Neural cell (in vitro differentiated cells): ENCODE measurements at regions not wholly inside any gene's neighbourhood (a gene's known extent, or its start where the extent isn't known, plus 50 kb on each side); places are given as distances from the start of the nearest gene placed in this dataset.

Source experiments
- H2AFZ ChIP-seq: fragments of 200-600, 300-800 bp; sonication (generic), shearing (Covaris generic); 2 replicates; pipeline ENCODE4 v1.6.0; 2014; ENCODE audit warnings: low read depth, mild to moderate bottlenecking, antibody characterized with exemption, low read length, moderate library complexity
- H3F3A ChIP-seq: fragments of 200-600 bp; shearing (Covaris generic); 2 replicates; pipeline ENCODE4 v1.6.1; 2016; ENCODE audit warnings: mild to moderate bottlenecking, moderate library complexity, mixed read lengths, antibody characterized with exemption, low read length; ENCODE audit not compliant: insufficient read depth, poor library complexity, severe bottlenecking
- H3K27ac ChIP-seq: fragments of 200-600, 300-800 bp; sonication (generic), shearing (Covaris generic); 2 replicates; pipeline ENCODE4 v1.5.1; 2014; ENCODE audit warnings: mild to moderate bottlenecking, low read length, moderate library complexity
- H3K27me3 ChIP-seq: fragments of 300-800, 200-600 bp; sonication (generic), shearing (Covaris generic); 2 replicates; pipeline ENCODE4 v1.6.0; 2014; ENCODE audit warnings: mild to moderate bottlenecking, low read depth, low read length, moderate library complexity; ENCODE audit not compliant: insufficient read depth
- H3K36me3 ChIP-seq: fragments of 300-800, 200-600 bp; sonication (generic), shearing (Covaris generic); 2 replicates; pipeline ENCODE4 v1.5.1; 2014; ENCODE audit warnings: mild to moderate bottlenecking, antibody characterized with exemption, low read length, moderate library complexity; ENCODE audit not compliant: insufficient read depth
- H3K4me2 ChIP-seq: fragments of 300-800, 200-600 bp; sonication (generic), shearing (Covaris generic); 2 replicates; pipeline ENCODE4 v1.6.0; 2014; ENCODE audit warnings: mild to moderate bottlenecking, low read length
- H3K4me3 ChIP-seq: fragments of 300-800, 200-600 bp; sonication (generic), shearing (Covaris generic); 2 replicates; pipeline ENCODE4 v1.5.1; 2014; ENCODE audit warnings: mild to moderate bottlenecking, low read length, moderate library complexity
- H3K79me2 ChIP-seq: fragments of 200-600 bp; shearing (Covaris generic); replicated peaks from 2 replicates; pipeline ENCODE4 v1.6.0; 2014; ENCODE audit warnings: mild to moderate bottlenecking, low read length, moderate library complexity; ENCODE audit not compliant: insufficient read depth
- H3K9ac ChIP-seq: fragments of 300-800, 200-600 bp; sonication (generic), shearing (Covaris generic); 2 replicates; pipeline ENCODE4 v1.6.1; 2016; ENCODE audit warnings: mild to moderate bottlenecking, low read length, mixed read lengths
- H3K9me2 ChIP-seq: fragments of 200-600 bp; shearing (Covaris generic); 2 replicates; pipeline ENCODE4 v1.6.1; 2016; ENCODE audit warnings: mild to moderate bottlenecking, low read length, mixed read lengths; ENCODE audit not compliant: insufficient read depth
- H3K9me3 ChIP-seq: fragments of 200-600, 300-800 bp; sonication (generic), shearing (Covaris generic); 2 replicates; pipeline ENCODE4 v1.6.1; 2016; ENCODE audit warnings: mild to moderate bottlenecking, mixed run types, low read length, moderate library complexity, mixed read lengths
- H4K20me1 ChIP-seq: fragments of 200-600 bp; shearing (Covaris generic); 2 replicates; pipeline ENCODE4 v1.6.1; 2016; ENCODE audit warnings: mild to moderate bottlenecking, mixed run types; ENCODE audit not compliant: insufficient read depth
- EP300 ChIP-seq: fragments of 450-650 bp; conservative IDR thresholded peaks from 2 replicates; pipeline ENCODE4 v1.6.1; 2014; ENCODE audit warnings: antibody characterized with exemption, mild to moderate bottlenecking, moderate library complexity; ENCODE audit not compliant: poor library complexity, severe bottlenecking
- EZH2 ChIP-seq: fragments of 200-600, 300-800 bp; shearing (Covaris generic), sonication (generic); IDR thresholded peaks from 2 replicates; pipeline ENCODE4 v1.6.1; 2014; ENCODE audit warnings: antibody characterized with exemption, low read length, borderline replicate concordance, mild to moderate bottlenecking; ENCODE audit not compliant: insufficient read depth, poor library complexity, severe bottlenecking
- MXI1 ChIP-seq: fragments of 450-650 bp; conservative IDR thresholded peaks from 2 replicates; pipeline ENCODE4 v1.6.1; 2014; ENCODE audit warnings: antibody characterized with exemption, mild to moderate bottlenecking; ENCODE audit not compliant: poor library complexity, severe bottlenecking
- POLR2AphosphoS5 ChIP-seq: IDR thresholded peaks from 2 replicates; pipeline ENCODE4 v1.6.1; 2012
- RAD21 ChIP-seq: fragments of 450-650 bp; conservative IDR thresholded peaks from 2 replicates; pipeline ENCODE4 v1.6.1; 2014; ENCODE audit warnings: antibody characterized with exemption, mild to moderate bottlenecking, moderate library complexity
- SMC3 ChIP-seq: fragments of 450-650 bp; conservative IDR thresholded peaks from 2 replicates; pipeline ENCODE4 v1.6.1; 2014; ENCODE audit warnings: antibody characterized with exemption, mild to moderate bottlenecking, moderate library complexity; ENCODE audit not compliant: poor library complexity
- TAF1 ChIP-seq: IDR thresholded peaks from 2 replicates; pipeline ENCODE4 v1.6.1; 2012; ENCODE audit warnings: low read depth
- TF ChIP-seq, protein P1 (sequence below): IDR thresholded peaks from 2 replicates; pipeline ENCODE4 v1.6.1; 2012; ENCODE audit warnings: borderline replicate concordance
- TF ChIP-seq, protein P2 (sequence below): fragments of 450-650 bp; IDR thresholded peaks from 2 replicates; pipeline ENCODE4 v1.5.1; 2014; ENCODE audit warnings: antibody characterized with exemption, mild to moderate bottlenecking, moderate library complexity; ENCODE audit not compliant: poor library complexity, severe bottlenecking

DNA sequence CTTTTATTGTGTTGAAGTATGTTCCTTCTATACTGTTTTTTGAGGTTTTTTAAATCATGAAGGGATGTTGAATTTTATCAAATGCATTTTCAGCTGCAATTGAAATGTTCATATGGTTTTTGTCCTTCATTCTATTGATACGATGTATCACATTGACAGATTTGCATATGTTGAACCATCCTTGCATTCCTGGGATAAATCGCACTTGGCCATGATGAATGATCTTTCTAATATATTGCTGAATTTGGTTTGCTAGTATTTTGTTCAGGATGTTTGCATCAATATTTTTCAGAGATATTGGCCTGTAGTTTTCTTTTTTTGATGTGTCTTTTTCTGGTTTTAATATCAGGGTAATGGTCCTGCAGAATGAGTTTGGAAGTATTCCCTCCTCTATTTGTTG, 214.0 kb downstream of the LMO4 start:
- Histone ChIP-seq H3F3A (no peaks in the 10 kb centered on the region), H3K27ac (no peak overlapping the region), H4K20me1 (no peaks in the 10 kb centered on the region), H3K79me2 (no peaks in the 10 kb centered on the region), H3K4me3 (no peak overlapping the region), H3K27me3 (no peaks in the 10 kb centered on the region), H2AFZ (no peak overlapping the region), H3K4me2 (no peak overlapping the region), H3K9me3 (peaks cover 5% of the 10 kb centered on the region), H3K9ac (no peak overlapping the region), H3K9me2 (no peaks in the 10 kb centered on the region), H3K36me3 (no peaks in the 10 kb centered on the region)
- TF ChIP-seq RAD21 = no peak
- TF ChIP-seq, protein P1, sequence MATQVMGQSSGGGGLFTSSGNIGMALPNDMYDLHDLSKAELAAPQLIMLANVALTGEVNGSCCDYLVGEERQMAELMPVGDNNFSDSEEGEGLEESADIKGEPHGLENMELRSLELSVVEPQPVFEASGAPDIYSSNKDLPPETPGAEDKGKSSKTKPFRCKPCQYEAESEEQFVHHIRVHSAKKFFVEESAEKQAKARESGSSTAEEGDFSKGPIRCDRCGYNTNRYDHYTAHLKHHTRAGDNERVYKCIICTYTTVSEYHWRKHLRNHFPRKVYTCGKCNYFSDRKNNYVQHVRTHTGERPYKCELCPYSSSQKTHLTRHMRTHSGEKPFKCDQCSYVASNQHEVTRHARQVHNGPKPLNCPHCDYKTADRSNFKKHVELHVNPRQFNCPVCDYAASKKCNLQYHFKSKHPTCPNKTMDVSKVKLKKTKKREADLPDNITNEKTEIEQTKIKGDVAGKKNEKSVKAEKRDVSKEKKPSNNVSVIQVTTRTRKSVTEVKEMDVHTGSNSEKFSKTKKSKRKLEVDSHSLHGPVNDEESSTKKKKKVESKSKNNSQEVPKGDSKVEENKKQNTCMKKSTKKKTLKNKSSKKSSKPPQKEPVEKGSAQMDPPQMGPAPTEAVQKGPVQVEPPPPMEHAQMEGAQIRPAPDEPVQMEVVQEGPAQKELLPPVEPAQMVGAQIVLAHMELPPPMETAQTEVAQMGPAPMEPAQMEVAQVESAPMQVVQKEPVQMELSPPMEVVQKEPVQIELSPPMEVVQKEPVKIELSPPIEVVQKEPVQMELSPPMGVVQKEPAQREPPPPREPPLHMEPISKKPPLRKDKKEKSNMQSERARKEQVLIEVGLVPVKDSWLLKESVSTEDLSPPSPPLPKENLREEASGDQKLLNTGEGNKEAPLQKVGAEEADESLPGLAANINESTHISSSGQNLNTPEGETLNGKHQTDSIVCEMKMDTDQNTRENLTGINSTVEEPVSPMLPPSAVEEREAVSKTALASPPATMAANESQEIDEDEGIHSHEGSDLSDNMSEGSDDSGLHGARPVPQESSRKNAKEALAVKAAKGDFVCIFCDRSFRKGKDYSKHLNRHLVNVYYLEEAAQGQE = no peak
- TF ChIP-seq TAF1 = no peak

DNA sequence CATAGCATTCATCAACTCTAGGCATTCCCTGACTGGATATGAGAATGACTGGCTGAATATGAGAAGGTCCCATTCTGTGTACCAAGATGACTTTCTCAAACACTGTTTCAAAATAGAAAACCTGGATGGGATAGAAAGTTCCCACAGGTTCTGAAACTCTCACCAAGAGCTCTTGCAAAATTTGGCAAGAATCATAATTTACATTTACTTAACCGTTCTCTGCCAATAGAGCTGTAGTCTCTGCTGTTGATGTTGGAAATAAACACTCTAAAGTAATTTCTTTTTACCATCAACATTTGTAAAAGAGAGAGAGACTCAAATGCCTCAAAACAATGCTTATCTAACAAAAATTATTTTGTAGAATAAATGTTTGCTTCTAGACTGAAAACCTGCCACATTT, 221.1 kb downstream of the LMO4 start:
- Histone ChIP-seq H3K9ac (no peak overlapping the region), H3K9me2 (no peaks in the 10 kb centered on the region), H3K4me3 (no peak overlapping the region), H3K9me3 (peaks cover 5% of the 10 kb centered on the region), H3F3A (no peaks in the 10 kb centered on the region), H3K79me2 (no peaks in the 10 kb centered on the region), H3K36me3 (no peaks in the 10 kb centered on the region), H2AFZ (no peak overlapping the region), H3K27ac (no peak overlapping the region), H3K4me2 (no peak overlapping the region), H3K27me3 (no peaks in the 10 kb centered on the region), H4K20me1 (no peaks in the 10 kb centered on the region)
- no peak for TF ChIP-seq EZH2
- no peak for TF ChIP-seq RAD21
- no peak for TF ChIP-seq MXI1
- TF ChIP-seq, protein P1 = no peak
- no peak for TF ChIP-seq POLR2AphosphoS5
- TF ChIP-seq TAF1 = no peak
- TF ChIP-seq SMC3 = no peak
- TF ChIP-seq EP300 = no peak
- TF ChIP-seq, protein P2, sequence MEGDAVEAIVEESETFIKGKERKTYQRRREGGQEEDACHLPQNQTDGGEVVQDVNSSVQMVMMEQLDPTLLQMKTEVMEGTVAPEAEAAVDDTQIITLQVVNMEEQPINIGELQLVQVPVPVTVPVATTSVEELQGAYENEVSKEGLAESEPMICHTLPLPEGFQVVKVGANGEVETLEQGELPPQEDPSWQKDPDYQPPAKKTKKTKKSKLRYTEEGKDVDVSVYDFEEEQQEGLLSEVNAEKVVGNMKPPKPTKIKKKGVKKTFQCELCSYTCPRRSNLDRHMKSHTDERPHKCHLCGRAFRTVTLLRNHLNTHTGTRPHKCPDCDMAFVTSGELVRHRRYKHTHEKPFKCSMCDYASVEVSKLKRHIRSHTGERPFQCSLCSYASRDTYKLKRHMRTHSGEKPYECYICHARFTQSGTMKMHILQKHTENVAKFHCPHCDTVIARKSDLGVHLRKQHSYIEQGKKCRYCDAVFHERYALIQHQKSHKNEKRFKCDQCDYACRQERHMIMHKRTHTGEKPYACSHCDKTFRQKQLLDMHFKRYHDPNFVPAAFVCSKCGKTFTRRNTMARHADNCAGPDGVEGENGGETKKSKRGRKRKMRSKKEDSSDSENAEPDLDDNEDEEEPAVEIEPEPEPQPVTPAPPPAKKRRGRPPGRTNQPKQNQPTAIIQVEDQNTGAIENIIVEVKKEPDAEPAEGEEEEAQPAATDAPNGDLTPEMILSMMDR = no peak
